ENCODE measurements at regions not wholly inside any gene's neighbourhood (a gene's known extent, or its start where the extent isn't known, plus 50 kb on each side); places are given as distances from the start of the nearest gene placed in this dataset.

- WGBS, 10 experiments, result 66 to 100% (median 89%) methylated on average over 2 of the region's 2 CpGs
- no peak overlapping the region for H3K27ac ChIP-seq
- ATAC-seq (replicated peaks in 6 of 8), result no peak
- in situ Hi-C loops (cut with MboI; ENCODE audit: low pct_unique_long_range_greater_than_20kb in 2 of 9, low sequenced_read_pairs in 9 of 9, unreplicated experiment in 9 of 9), result no loop called here
- H3K4me3 ChIP-seq, result no peak overlapping the region
- no peaks in the 10 kb centered on the region for H3K4me1 ChIP-seq (replicated peaks in 1 of 2)
These were observed 563.5 kb downstream of the LTN1 start for GRCh38 chr21:28429161-28429560.

- Histone ChIP-seq H3K4me3 (no peak overlapping the region), H3K4me1 (replicated peaks in 1 of 2) (no peaks in the 10 kb centered on the region), H3K27ac (no peak overlapping the region)
- WGBS, 10 experiments, result 71 to 100% (median 100%) methylated on average over 1 of the region's 1 CpG; no CpG with 5 or more reads in 1 of the 10 experiments
- in situ Hi-C loops (cut with MboI; ENCODE audit: low pct_unique_long_range_greater_than_20kb in 2 of 9, low sequenced_read_pairs in 9 of 9, unreplicated experiment in 9 of 9), result no loop called here
- no peak for ATAC-seq (replicated peaks in 6 of 8)
These were observed 565.2 kb downstream of the LTN1 start for GRCh38 chr21:28427394-28428022.

DNA sequence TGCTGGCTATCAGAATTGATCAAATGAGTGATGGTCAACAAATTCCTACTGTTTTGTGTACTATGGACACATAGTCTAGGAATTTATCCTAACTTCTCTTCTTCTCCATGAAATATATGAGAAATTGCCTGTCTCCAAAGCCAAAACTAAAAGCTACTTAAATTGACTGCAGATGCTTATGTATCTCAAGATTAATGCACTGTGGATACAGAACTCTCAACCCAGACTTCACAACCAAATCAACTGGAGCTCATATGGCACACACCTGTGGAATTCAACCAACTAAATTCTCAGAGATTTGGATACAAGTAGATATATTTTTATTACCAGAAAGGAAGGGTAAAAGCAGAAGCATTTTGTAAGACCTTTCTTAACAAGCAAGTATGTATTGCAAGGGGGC, 566.1 kb downstream of the LTN1 start:
- in situ Hi-C loops (cut with MboI; ENCODE audit: low pct_unique_long_range_greater_than_20kb in 2 of 9, low sequenced_read_pairs in 9 of 9, unreplicated experiment in 9 of 9), result no loop called here
- no peak for ATAC-seq (replicated peaks in 6 of 8)
- Histone ChIP-seq H3K4me3 (no peak overlapping the region), H3K4me1 (replicated peaks in 1 of 2) (no peaks in the 10 kb centered on the region), H3K27ac (no peak overlapping the region)

- in situ Hi-C loops (cut with MboI; ENCODE audit: low pct_unique_long_range_greater_than_20kb in 2 of 9, low sequenced_read_pairs in 9 of 9, unreplicated experiment in 9 of 9), result loop anchor here in 1 of 9 experiments (25.0 kb wide), 1 partner anchor 89 kb away; no protein-coding TSS in a partner anchor
- no peak for ATAC-seq (replicated peaks in 6 of 8)
- no peak overlapping the region for H3K27ac ChIP-seq
- H3K4me3 ChIP-seq, result no peak overlapping the region
- H3K4me1 ChIP-seq (replicated peaks in 1 of 2), result no peaks in the 10 kb centered on the region
- WGBS, 10 experiments, result 0 to 100% (median 20%) methylated on average over 1 to 3 of the region's 3 CpGs; no CpG with 5 or more reads in 2 of the 10 experiments
These were observed 569.0 kb downstream of the LTN1 start for GRCh38 chr21:28423521-28424190.

- WGBS, 10 experiments, result 0 to 100% (median 73%) methylated on average over 1 to 3 of the region's 3 CpGs; no CpG with 5 or more reads in 1 of the 10 experiments
- in situ Hi-C loops (cut with MboI; ENCODE audit: low pct_unique_long_range_greater_than_20kb in 2 of 9, low sequenced_read_pairs in 9 of 9, unreplicated experiment in 9 of 9), result loop anchor here in 1 of 9 experiments (25.0 kb wide), 1 partner anchor 90 kb away; no protein-coding TSS in a partner anchor
- Histone ChIP-seq H3K4me3 (no peak overlapping the region), H3K27ac (no peak overlapping the region), H3K4me1 (replicated peaks in 1 of 2) (no peaks in the 10 kb centered on the region)
- ATAC-seq (replicated peaks in 6 of 8), result peak in 1 of 8 experiments; percentile 18
These were observed 570.8 kb downstream of the LTN1 start for GRCh38 chr21:28421716-28422524.

GRCh38 chr21:28419811-28420210, 572.9 kb downstream of the LTN1 start:
- no peak overlapping the region for H3K4me3 ChIP-seq

DNA sequence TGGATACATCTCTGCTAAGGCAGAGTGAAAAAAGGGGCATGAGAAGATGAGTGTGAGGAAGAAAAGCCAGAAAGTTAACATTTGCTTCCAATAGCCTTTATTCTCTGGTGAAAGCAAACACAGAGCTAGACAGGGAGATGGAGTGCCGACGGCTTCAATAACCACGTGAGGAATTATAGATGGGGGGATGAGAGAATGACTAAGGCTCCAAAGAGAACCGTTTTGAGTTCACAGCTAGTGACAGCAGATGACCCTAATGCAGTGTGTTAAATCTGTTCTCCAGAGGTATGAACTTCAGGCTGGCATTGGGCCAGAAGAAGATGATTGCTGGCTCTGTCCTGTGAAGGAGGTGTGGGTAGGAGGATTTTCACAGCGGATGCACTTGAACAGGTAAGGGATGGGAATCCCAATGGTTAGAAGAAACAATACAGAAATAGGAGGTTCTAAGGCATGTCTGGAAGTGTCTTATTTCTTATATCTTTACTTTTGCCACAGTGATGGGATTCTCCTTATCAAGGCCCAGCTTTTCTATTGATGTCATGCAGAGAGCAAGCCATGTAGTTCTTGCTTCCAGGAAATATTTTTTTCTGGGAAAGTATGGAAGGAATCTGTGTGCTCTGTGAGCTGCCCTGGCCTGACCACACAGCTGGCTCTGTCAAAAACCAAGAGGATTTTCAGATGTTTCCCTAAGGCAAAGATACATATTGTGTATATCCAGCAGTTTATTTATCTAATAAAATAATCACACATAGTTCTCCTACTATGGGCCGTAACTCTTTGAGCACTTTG, 573.8 kb downstream of the LTN1 start:
- in situ Hi-C loops (cut with MboI; ENCODE audit: low pct_unique_long_range_greater_than_20kb in 2 of 9, low sequenced_read_pairs in 9 of 9, unreplicated experiment in 9 of 9), result loop anchor here in 1 of 9 experiments (25.0 kb wide), 1 partner anchor 93 kb away; no protein-coding TSS in a partner anchor
- no peak overlapping the region for H3K27ac ChIP-seq
- peak in 1 of 8 experiments; percentile 17 for ATAC-seq (replicated peaks in 6 of 8)
- 17 to 100% (median 78%) methylated on average over 1 to 5 of the region's 6 CpGs; no CpG with 5 or more reads in 1 of the 10 experiments for WGBS, 10 experiments
- no peak overlapping the region for H3K4me3 ChIP-seq
- H3K4me1 ChIP-seq (replicated peaks in 1 of 2), result no peaks in the 10 kb centered on the region

More at GRCh38 chr21:28419811-28420210, 572.9 kb downstream of the LTN1 start:
- WGBS, 10 experiments, result 11 to 100% (median 80%) methylated on average over 1 to 2 of the region's 2 CpGs; no CpG with 5 or more reads in 1 of the 10 experiments
- Histone ChIP-seq H3K4me1 (replicated peaks in 1 of 2) (no peaks in the 10 kb centered on the region), H3K27ac (no peak overlapping the region)
- in situ Hi-C loops (cut with MboI; ENCODE audit: low pct_unique_long_range_greater_than_20kb in 2 of 9, low sequenced_read_pairs in 9 of 9, unreplicated experiment in 9 of 9), result loop anchor here in 1 of 9 experiments (25.0 kb wide), 1 partner anchor 92 kb away; no protein-coding TSS in a partner anchor
- ATAC-seq (replicated peaks in 6 of 8), result no peak

- WGBS, 10 experiments, result 62 to 100% (median 87%) methylated on average over 1 to 2 of the region's 2 CpGs; no CpG with 5 or more reads in 2 of the 10 experiments
- peak in 2 of 8 experiments; percentile 84 to 97 for ATAC-seq (replicated peaks in 6 of 8)
- H3K4me3 ChIP-seq, result no peak overlapping the region
- in situ Hi-C loops (cut with MboI; ENCODE audit: low pct_unique_long_range_greater_than_20kb in 2 of 9, low sequenced_read_pairs in 9 of 9, unreplicated experiment in 9 of 9), result loop anchor here in 1 of 9 experiments (25.0 kb wide), 1 partner anchor 102 kb away; no protein-coding TSS in a partner anchor
- H3K27ac ChIP-seq, result no peak overlapping the region
- no peaks in the 10 kb centered on the region for H3K4me1 ChIP-seq (replicated peaks in 1 of 2)
These were observed 582.4 kb downstream of the LTN1 start for GRCh38 chr21:28410256-28410655.

DNA sequence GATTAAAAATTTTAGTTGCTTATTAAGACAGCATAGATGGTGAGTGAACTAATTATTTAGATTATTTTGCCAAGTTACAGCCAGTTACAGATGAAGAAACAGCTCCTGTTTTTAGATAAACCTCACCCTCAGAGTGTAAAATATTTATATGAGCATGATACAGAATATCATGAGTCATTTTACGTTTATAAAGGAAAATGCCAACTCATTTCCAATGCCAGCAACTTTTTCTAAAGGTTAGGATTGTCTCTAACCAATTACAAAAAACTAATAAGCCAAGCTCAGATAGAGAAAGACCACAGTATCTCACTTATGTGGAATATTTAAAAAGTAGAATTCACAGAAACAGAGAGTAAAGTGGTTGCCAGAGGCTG, 590.1 kb downstream of the LTN1 start:
- Histone ChIP-seq H3K4me1 (replicated peaks in 1 of 2) (no peaks in the 10 kb centered on the region), H3K4me3 (no peak overlapping the region), H3K27ac (no peak overlapping the region)
- 22 to 100% (median 71%) methylated on average over 1 of the region's 1 CpG; no CpG with 5 or more reads in 1 of the 10 experiments for WGBS, 10 experiments
- in situ Hi-C loops (cut with MboI; ENCODE audit: low pct_unique_long_range_greater_than_20kb in 2 of 9, low sequenced_read_pairs in 9 of 9, unreplicated experiment in 9 of 9), result loop anchor here in 1 of 9 experiments (25.0 kb wide), 1 partner anchor 110 kb away; no protein-coding TSS in a partner anchor
- no peak for ATAC-seq (replicated peaks in 6 of 8)

- in situ Hi-C loops (cut with MboI; ENCODE audit: low pct_unique_long_range_greater_than_20kb in 2 of 9, low sequenced_read_pairs in 9 of 9, unreplicated experiment in 9 of 9), result no loop called here
- Histone ChIP-seq H3K4me3 (no peak overlapping the region), H3K4me1 (replicated peaks in 1 of 2) (no peaks in the 10 kb centered on the region), H3K27ac (no peak overlapping the region)
- ATAC-seq (replicated peaks in 6 of 8), result no peak
These were observed 595.6 kb downstream of the LTN1 start for GRCh38 chr21:28397040-28397439.

GRCh38 chr21:28396421-28396820, 596.3 kb downstream of the LTN1 start:
- no peak overlapping the region for H3K4me3 ChIP-seq
- H3K4me1 ChIP-seq (replicated peaks in 1 of 2), result no peaks in the 10 kb centered on the region
- no peak overlapping the region for H3K27ac ChIP-seq
- WGBS, 10 experiments, result 57 to 100% (median 80%) methylated on average over 1 to 3 of the region's 5 CpGs; no CpG with 5 or more reads in 5 of the 10 experiments
- ATAC-seq (replicated peaks in 6 of 8), result no peak
- in situ Hi-C loops (cut with MboI; ENCODE audit: low pct_unique_long_range_greater_than_20kb in 2 of 9, low sequenced_read_pairs in 9 of 9, unreplicated experiment in 9 of 9), result no loop called here

- 57 to 100% (median 92%) methylated on average over 1 to 7 of the region's 7 CpGs; no CpG with 5 or more reads in 3 of the 10 experiments for WGBS, 10 experiments
- in situ Hi-C loops (cut with MboI; ENCODE audit: low pct_unique_long_range_greater_than_20kb in 2 of 9, low sequenced_read_pairs in 9 of 9, unreplicated experiment in 9 of 9), result no loop called here
- Histone ChIP-seq H3K27ac (no peak overlapping the region), H3K4me3 (no peak overlapping the region), H3K4me1 (replicated peaks in 1 of 2) (no peaks in the 10 kb centered on the region)
- peak in 3 of 8 experiments; percentile 41 to 50 (median 43) for ATAC-seq (replicated peaks in 6 of 8)
These were observed 599.4 kb downstream of the LTN1 start for GRCh38 chr21:28393279-28393678.

Data from motor neuron (in vitro differentiated cells).